ENCODE measurements at regions not wholly inside any gene's neighbourhood (a gene's known extent, or its start where the extent isn't known, plus 50 kb on each side); places are given as distances from the start of the nearest gene placed in this dataset.

DNA sequence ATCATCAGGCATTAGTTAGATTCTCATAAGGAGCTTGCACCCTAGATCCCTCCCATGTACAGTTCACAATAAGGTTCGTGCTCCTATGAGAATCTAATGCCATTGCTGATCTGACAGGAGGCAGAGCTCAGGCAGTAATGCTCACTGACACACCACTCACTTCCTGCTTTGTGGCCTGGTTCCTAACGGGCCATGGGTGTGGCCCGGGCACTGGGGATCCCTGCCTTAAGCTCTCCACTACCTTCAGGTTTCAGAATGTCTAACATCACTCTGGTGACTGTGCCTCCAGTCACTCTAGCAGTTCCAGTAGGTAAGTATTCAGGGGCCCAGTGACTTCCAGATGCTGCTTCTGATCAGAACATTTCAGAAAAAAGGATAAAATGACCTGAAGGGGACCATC lies 152.4 kb downstream of the LRRC70 start:
- Histone ChIP-seq H3K4me3 (no peak overlapping the region), H3K27me3 (ENCODE audit: insufficient read depth in 3 of 3, low read length in 2 of 3) (no peaks in the 10 kb centered on the region), H3K4me1 (no peaks in the 10 kb centered on the region), H3K27ac (no peak overlapping the region), H3K9me3 (no peaks in the 10 kb centered on the region), H3K36me3 (ENCODE audit: insufficient read depth in 1 of 2, low read depth in 1 of 2) (no peaks in the 10 kb centered on the region)
- no peak for DNase-seq
- ATAC-seq = no peak
- intact Hi-C loops (cut with DNase I) = no loop called here
- 69 to 80% (median 75%) methylated on average over 3 of the region's 3 CpGs for WGBS, 3 donors
- TF ChIP-seq, protein P1, sequence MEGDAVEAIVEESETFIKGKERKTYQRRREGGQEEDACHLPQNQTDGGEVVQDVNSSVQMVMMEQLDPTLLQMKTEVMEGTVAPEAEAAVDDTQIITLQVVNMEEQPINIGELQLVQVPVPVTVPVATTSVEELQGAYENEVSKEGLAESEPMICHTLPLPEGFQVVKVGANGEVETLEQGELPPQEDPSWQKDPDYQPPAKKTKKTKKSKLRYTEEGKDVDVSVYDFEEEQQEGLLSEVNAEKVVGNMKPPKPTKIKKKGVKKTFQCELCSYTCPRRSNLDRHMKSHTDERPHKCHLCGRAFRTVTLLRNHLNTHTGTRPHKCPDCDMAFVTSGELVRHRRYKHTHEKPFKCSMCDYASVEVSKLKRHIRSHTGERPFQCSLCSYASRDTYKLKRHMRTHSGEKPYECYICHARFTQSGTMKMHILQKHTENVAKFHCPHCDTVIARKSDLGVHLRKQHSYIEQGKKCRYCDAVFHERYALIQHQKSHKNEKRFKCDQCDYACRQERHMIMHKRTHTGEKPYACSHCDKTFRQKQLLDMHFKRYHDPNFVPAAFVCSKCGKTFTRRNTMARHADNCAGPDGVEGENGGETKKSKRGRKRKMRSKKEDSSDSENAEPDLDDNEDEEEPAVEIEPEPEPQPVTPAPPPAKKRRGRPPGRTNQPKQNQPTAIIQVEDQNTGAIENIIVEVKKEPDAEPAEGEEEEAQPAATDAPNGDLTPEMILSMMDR (IDR thresholded peaks at IDR 0.05) = no peak

GRCh38 chr5:62729675-62730074 lies 151.1 kb downstream of the LRRC70 start:
- WGBS, 3 donors = 48 to 74% (median 58%) methylated on average over 2 of the region's 2 CpGs
- no peaks in the 10 kb centered on the region for H3K36me3 ChIP-seq (ENCODE audit: insufficient read depth in 1 of 2, low read depth in 1 of 2)
- H3K9me3 ChIP-seq = no peaks in the 10 kb centered on the region
- H3K4me1 ChIP-seq = no peaks in the 10 kb centered on the region
- H3K27ac ChIP-seq = no peak overlapping the region
- intact Hi-C loops (cut with DNase I) = no loop called here
- H3K4me3 ChIP-seq = no peak overlapping the region
- no peaks in the 10 kb centered on the region for H3K27me3 ChIP-seq (ENCODE audit: insufficient read depth in 3 of 3, low read length in 2 of 3)
- DNase-seq = no peak
- TF ChIP-seq, protein P1 (IDR thresholded peaks at IDR 0.05) = no peak
- no peak for ATAC-seq

- TF ChIP-seq, protein P1 (IDR thresholded peaks at IDR 0.05) = no peak
- intact Hi-C loops (cut with DNase I) = no loop called here
- DNase-seq (no peak), ATAC-seq (no peak)
- H3K4me3 ChIP-seq = no peak overlapping the region
- H3K36me3 ChIP-seq (ENCODE audit: insufficient read depth in 1 of 2, low read depth in 1 of 2) = no peaks in the 10 kb centered on the region
- no peak overlapping the region for H3K27ac ChIP-seq
- H3K9me3 ChIP-seq = no peaks in the 10 kb centered on the region
- H3K4me1 ChIP-seq = no peaks in the 10 kb centered on the region
- WGBS, 3 donors = 79 to 85% (median 84%) methylated on average over 2 of the region's 2 CpGs
- no peaks in the 10 kb centered on the region for H3K27me3 ChIP-seq (ENCODE audit: insufficient read depth in 3 of 3, low read length in 2 of 3)
Observed at GRCh38 chr5:62727861-62728260, 149.2 kb downstream of the LRRC70 start.

- H3K27ac ChIP-seq = no peak overlapping the region
- ATAC-seq (no peak), DNase-seq (no peak)
- WGBS, 3 donors = 95 to 99% (median 97%) methylated on average over 3 of the region's 3 CpGs
- H3K4me1 ChIP-seq = no peaks in the 10 kb centered on the region
- no peak overlapping the region for H3K4me3 ChIP-seq
- no peaks in the 10 kb centered on the region for H3K27me3 ChIP-seq (ENCODE audit: insufficient read depth in 3 of 3, low read length in 2 of 3)
- TF ChIP-seq, protein P1 (IDR thresholded peaks at IDR 0.05) = no peak
- no peaks in the 10 kb centered on the region for H3K36me3 ChIP-seq (ENCODE audit: insufficient read depth in 1 of 2, low read depth in 1 of 2)
- no peaks in the 10 kb centered on the region for H3K9me3 ChIP-seq
- intact Hi-C loops (cut with DNase I) = no loop called here
Observed at GRCh38 chr5:62727184-62727583, 148.6 kb downstream of the LRRC70 start.

- TF ChIP-seq, protein P1 (IDR thresholded peaks at IDR 0.05) = no peak
- no peak for ATAC-seq
- WGBS, 3 donors = 80 to 91% (median 80%) methylated on average over 9 of the region's 9 CpGs
Observed at GRCh38 chr5:62722360-62722759, 143.7 kb downstream of the LRRC70 start.

More at GRCh38 chr5:62722360-62722759, 143.7 kb downstream of the LRRC70 start:
- Histone ChIP-seq H3K27ac (no peak overlapping the region), H3K9me3 (no peaks in the 10 kb centered on the region), H3K36me3 (ENCODE audit: insufficient read depth in 1 of 2, low read depth in 1 of 2) (no peaks in the 10 kb centered on the region), H3K27me3 (ENCODE audit: insufficient read depth in 3 of 3, low read length in 2 of 3) (no peaks in the 10 kb centered on the region), H3K4me3 (no peak overlapping the region), H3K4me1 (no peaks in the 10 kb centered on the region)
- no peak for DNase-seq
- intact Hi-C loops (cut with DNase I) = no loop called here
